ENCODE measurements at regions not wholly inside any gene's neighbourhood (a gene's known extent, or its start where the extent isn't known, plus 50 kb on each side); places are given as distances from the start of the nearest gene placed in this dataset.

DNA sequence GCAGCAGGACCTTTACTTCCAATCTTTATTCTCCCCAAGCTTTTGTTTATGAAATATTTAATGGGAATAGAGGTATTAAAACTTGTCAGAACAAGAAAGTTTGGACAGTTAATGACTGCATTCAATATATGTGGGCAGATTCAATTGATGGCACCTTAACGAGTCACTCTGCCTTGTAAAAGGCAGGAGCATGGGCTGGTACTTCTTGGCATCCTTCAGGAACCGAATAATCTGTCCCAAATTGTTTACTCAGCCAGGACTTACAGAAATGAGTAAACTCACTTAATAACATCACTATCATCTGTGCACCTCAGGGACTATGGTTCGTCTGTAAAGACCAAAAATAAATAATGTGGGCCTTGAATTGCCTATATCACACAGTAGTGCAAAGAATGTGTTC, 1280.3 kb upstream of the TMEFF2 start:
- H3K27ac ChIP-seq (ENCODE audit: low read depth in 1 of 2, low read length in 1 of 2), result no peak overlapping the region
- DNase-seq (ENCODE audit: low read depth in 6 of 9, low spot score in 9 of 9), result no peak
- no peaks in the 10 kb centered on the region for H3K36me3 ChIP-seq (ENCODE audit: control insufficient read depth in 2 of 2, insufficient read depth in 2 of 2, low read length in 1 of 2)
- WGBS, result 91% methylated on average over 3 of the region's 3 CpGs
- no peak overlapping the region for H3K4me3 ChIP-seq (ENCODE audit: low read length in 2 of 2)
- H3K9me3 ChIP-seq (ENCODE audit: control insufficient read depth in 2 of 2, insufficient read depth in 1 of 2, low read length in 1 of 2), result peaks cover 0 to 3% of the 10 kb centered on the region in 2 donors
- H3K4me1 ChIP-seq (ENCODE audit: control insufficient read depth in 2 of 2, insufficient read depth in 2 of 2, low read length in 2 of 2), result peaks cover 0 to 2% of the 10 kb centered on the region in 2 donors
- H3K27me3 ChIP-seq (ENCODE audit: control insufficient read depth in 2 of 2, insufficient read depth in 1 of 2, low read length in 1 of 2), result no peaks in the 10 kb centered on the region

DNA sequence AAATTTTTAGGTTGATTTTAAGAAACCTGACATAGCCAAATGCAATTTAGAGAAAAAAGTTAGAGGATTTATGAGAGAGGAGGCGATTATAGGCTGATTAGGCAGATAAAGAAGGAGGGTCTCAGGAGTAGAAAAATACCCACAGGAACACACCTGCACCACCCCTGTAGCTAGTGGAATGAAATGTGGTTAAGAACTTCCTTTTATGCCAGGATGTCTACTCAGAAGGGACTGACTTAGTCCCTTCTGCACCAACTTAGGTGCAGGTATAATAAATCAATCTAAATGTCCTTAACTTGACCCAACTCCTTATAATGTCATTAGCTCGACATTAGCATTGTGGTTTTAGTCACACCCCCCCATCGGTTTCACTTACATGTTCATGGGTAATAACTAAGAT, 1274.5 kb upstream of the TMEFF2 start:
- Histone ChIP-seq H3K4me3 (ENCODE audit: low read length in 2 of 2) (no peak overlapping the region), H3K36me3 (ENCODE audit: control insufficient read depth in 2 of 2, insufficient read depth in 2 of 2, low read length in 1 of 2) (no peaks in the 10 kb centered on the region), H3K27me3 (ENCODE audit: control insufficient read depth in 2 of 2, insufficient read depth in 1 of 2, low read length in 1 of 2) (no peaks in the 10 kb centered on the region), H3K27ac (ENCODE audit: low read depth in 1 of 2, low read length in 1 of 2) (no peak overlapping the region), H3K9me3 (ENCODE audit: control insufficient read depth in 2 of 2, insufficient read depth in 1 of 2, low read length in 1 of 2) (peaks cover 0 to 3% of the 10 kb centered on the region in 2 donors), H3K4me1 (ENCODE audit: control insufficient read depth in 2 of 2, insufficient read depth in 2 of 2, low read length in 2 of 2) (peaks cover 8 to 11% of the 10 kb centered on the region in 2 donors)
- 10% methylated on average over 3 of the region's 3 CpGs for WGBS
- peak in 5 of 9 donors; percentile 4 to 60 (median 28) for DNase-seq (ENCODE audit: low read depth in 6 of 9, low spot score in 9 of 9)

GRCh38 chr2:193467276-193467987, 1272.7 kb upstream of the TMEFF2 start:
- H3K36me3 ChIP-seq (ENCODE audit: control insufficient read depth in 2 of 2, insufficient read depth in 2 of 2, low read length in 1 of 2), result no peaks in the 10 kb centered on the region
- DNase-seq (ENCODE audit: low read depth in 6 of 9, low spot score in 9 of 9), result peak in 1 of 9 donors; percentile 18
- H3K4me3 ChIP-seq (ENCODE audit: low read length in 2 of 2), result no peak overlapping the region
- H3K9me3 ChIP-seq (ENCODE audit: control insufficient read depth in 2 of 2, insufficient read depth in 1 of 2, low read length in 1 of 2), result no peaks in the 10 kb centered on the region
- H3K27ac ChIP-seq (ENCODE audit: low read depth in 1 of 2, low read length in 1 of 2), result no peak overlapping the region
- H3K4me1 ChIP-seq (ENCODE audit: control insufficient read depth in 2 of 2, insufficient read depth in 2 of 2, low read length in 2 of 2), result peaks cover 8 to 11% of the 10 kb centered on the region in 2 donors
- no peaks in the 10 kb centered on the region for H3K27me3 ChIP-seq (ENCODE audit: control insufficient read depth in 2 of 2, insufficient read depth in 1 of 2, low read length in 1 of 2)

DNA sequence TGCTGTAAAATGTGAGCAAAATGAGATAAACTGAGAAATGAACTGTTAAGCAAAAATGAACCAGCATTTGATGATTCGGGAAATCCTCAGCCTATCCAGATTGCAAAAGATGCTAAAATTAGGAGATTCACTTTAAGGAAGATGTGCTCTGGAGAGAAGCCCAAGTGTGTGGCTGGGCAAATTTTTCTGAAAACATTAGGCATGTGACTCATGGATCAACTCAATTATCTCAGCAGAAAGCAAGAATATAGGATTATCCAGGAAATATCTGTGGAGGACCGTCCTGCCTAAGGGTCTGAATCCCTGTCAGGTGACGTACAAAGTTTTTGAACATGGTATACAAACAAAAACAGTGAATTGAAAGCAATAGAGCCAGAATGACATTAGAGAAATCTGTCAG, 1268.3 kb upstream of the TMEFF2 start:
- Histone ChIP-seq H3K4me1 (ENCODE audit: control insufficient read depth in 2 of 2, insufficient read depth in 2 of 2, low read length in 2 of 2) (no peaks in the 10 kb centered on the region), H3K36me3 (ENCODE audit: control insufficient read depth in 2 of 2, insufficient read depth in 2 of 2, low read length in 1 of 2) (no peaks in the 10 kb centered on the region), H3K9me3 (ENCODE audit: control insufficient read depth in 2 of 2, insufficient read depth in 1 of 2, low read length in 1 of 2) (no peaks in the 10 kb centered on the region), H3K4me3 (ENCODE audit: low read length in 2 of 2) (no peak overlapping the region), H3K27ac (ENCODE audit: low read depth in 1 of 2, low read length in 1 of 2) (no peak overlapping the region), H3K27me3 (ENCODE audit: control insufficient read depth in 2 of 2, insufficient read depth in 1 of 2, low read length in 1 of 2) (no peaks in the 10 kb centered on the region)
- no peak for DNase-seq (ENCODE audit: low read depth in 6 of 9, low spot score in 9 of 9)
- whole genome bisulfite sequencing, result 97% methylated on average over 3 of the region's 3 CpGs

- Histone ChIP-seq H3K27ac (ENCODE audit: low read depth in 1 of 2, low read length in 1 of 2) (no peak overlapping the region), H3K4me3 (ENCODE audit: low read length in 2 of 2) (no peak overlapping the region), H3K9me3 (ENCODE audit: control insufficient read depth in 2 of 2, insufficient read depth in 1 of 2, low read length in 1 of 2) (no peaks in the 10 kb centered on the region), H3K4me1 (ENCODE audit: control insufficient read depth in 2 of 2, insufficient read depth in 2 of 2, low read length in 2 of 2) (no peaks in the 10 kb centered on the region), H3K27me3 (ENCODE audit: control insufficient read depth in 2 of 2, insufficient read depth in 1 of 2, low read length in 1 of 2) (no peaks in the 10 kb centered on the region), H3K36me3 (ENCODE audit: control insufficient read depth in 2 of 2, insufficient read depth in 2 of 2, low read length in 1 of 2) (no peaks in the 10 kb centered on the region)
- no peak for DNase-seq (ENCODE audit: low read depth in 6 of 9, low spot score in 9 of 9)
- 92% methylated on average over 2 of the region's 2 CpGs for WGBS
Observed at GRCh38 chr2:193462411-193462810, 1267.7 kb upstream of the TMEFF2 start.

DNA sequence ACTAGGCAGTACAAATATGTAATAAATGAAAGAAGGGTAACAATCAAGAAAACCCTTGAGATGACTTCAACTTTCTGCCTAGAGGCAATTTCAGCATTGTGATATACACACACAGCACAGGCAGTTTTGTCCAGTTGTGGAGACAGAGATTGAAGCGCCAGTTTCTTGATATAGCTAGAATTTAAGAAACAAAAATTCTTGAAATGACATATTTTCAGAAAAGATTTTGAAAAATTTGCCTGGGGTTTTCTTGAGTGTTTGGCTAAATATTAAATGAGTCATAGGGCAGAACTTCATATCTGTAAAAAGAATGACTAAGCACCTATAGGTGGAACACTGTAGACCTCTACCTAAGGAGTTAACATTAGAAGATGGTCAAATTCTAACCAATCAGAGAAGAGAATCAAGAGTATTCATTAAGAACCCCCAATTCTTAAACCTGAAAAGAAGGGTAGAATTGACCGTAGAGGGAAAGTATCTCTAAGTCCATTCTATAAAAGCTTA, 1266.8 kb upstream of the TMEFF2 start:
- DNase-seq (ENCODE audit: low read depth in 6 of 9, low spot score in 9 of 9), result no peak
- Histone ChIP-seq H3K36me3 (ENCODE audit: control insufficient read depth in 2 of 2, insufficient read depth in 2 of 2, low read length in 1 of 2) (no peaks in the 10 kb centered on the region), H3K9me3 (ENCODE audit: control insufficient read depth in 2 of 2, insufficient read depth in 1 of 2, low read length in 1 of 2) (peaks cover 0 to under 1% of the 10 kb centered on the region in 2 donors), H3K27me3 (ENCODE audit: control insufficient read depth in 2 of 2, insufficient read depth in 1 of 2, low read length in 1 of 2) (no peaks in the 10 kb centered on the region), H3K4me3 (ENCODE audit: low read length in 2 of 2) (no peak overlapping the region), H3K4me1 (ENCODE audit: control insufficient read depth in 2 of 2, insufficient read depth in 2 of 2, low read length in 2 of 2) (no peaks in the 10 kb centered on the region), H3K27ac (ENCODE audit: low read depth in 1 of 2, low read length in 1 of 2) (no peak overlapping the region)
- WGBS, result 96% methylated on average over 2 of the region's 2 CpGs

DNA sequence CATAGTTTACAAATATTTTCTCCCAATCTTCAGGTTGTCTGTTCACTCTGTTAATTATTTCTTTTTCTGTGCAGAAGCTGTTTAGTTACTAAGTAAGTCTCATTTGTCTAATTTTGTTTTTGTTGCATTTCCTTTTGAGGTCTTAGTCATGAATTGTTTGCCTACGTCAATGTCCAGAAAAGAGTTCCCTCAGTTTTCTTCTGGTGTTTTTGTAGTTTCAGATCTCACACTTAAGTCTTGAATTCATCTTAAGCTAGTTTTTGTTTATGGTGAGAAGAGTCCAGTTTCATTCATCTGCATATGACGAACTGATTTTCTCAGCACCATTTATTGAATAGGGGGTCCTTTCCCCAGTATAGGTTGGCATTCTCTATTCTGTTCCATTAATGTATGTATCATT, 1252.2 kb upstream of the TMEFF2 start:
- Histone ChIP-seq H3K4me3 (ENCODE audit: low read length in 2 of 2) (no peak overlapping the region), H3K27ac (ENCODE audit: low read depth in 1 of 2, low read length in 1 of 2) (no peak overlapping the region), H3K36me3 (ENCODE audit: control insufficient read depth in 2 of 2, insufficient read depth in 2 of 2, low read length in 1 of 2) (no peaks in the 10 kb centered on the region), H3K9me3 (ENCODE audit: control insufficient read depth in 2 of 2, insufficient read depth in 1 of 2, low read length in 1 of 2) (no peaks in the 10 kb centered on the region), H3K27me3 (ENCODE audit: control insufficient read depth in 2 of 2, insufficient read depth in 1 of 2, low read length in 1 of 2) (no peaks in the 10 kb centered on the region), H3K4me1 (ENCODE audit: control insufficient read depth in 2 of 2, insufficient read depth in 2 of 2, low read length in 2 of 2) (no peaks in the 10 kb centered on the region)
- 98% methylated on average over 2 of the region's 2 CpGs for WGBS
- DNase-seq (ENCODE audit: low read depth in 6 of 9, low spot score in 9 of 9), result no peak

DNA sequence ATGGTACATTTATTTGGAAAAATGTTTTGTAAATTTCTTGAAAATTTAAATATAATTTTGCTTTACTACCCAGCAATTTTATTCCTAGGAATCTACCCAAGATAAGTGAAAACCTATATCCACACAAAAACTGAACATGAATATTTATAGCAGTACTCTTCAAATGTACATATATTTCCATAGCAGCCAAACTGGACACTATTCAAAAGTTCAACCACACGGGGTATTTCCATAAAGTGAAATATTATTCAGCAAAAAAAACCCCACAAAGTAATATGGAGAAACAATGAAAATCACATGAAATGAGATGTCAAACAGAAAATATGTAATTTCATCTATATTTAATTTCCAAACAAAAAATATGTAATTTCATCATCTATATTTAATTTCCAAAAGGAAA, 1247.6 kb upstream of the TMEFF2 start:
- DNase-seq (ENCODE audit: low read depth in 6 of 9, low spot score in 9 of 9), result no peak
- Histone ChIP-seq H3K36me3 (ENCODE audit: control insufficient read depth in 2 of 2, insufficient read depth in 2 of 2, low read length in 1 of 2) (no peaks in the 10 kb centered on the region), H3K9me3 (ENCODE audit: control insufficient read depth in 2 of 2, insufficient read depth in 1 of 2, low read length in 1 of 2) (no peaks in the 10 kb centered on the region), H3K27me3 (ENCODE audit: control insufficient read depth in 2 of 2, insufficient read depth in 1 of 2, low read length in 1 of 2) (no peaks in the 10 kb centered on the region), H3K4me3 (ENCODE audit: low read length in 2 of 2) (no peak overlapping the region), H3K4me1 (ENCODE audit: control insufficient read depth in 2 of 2, insufficient read depth in 2 of 2, low read length in 2 of 2) (no peaks in the 10 kb centered on the region), H3K27ac (ENCODE audit: low read depth in 1 of 2, low read length in 1 of 2) (no peak overlapping the region)
- 87% methylated on average over 1 of the region's 1 CpG for WGBS

DNA sequence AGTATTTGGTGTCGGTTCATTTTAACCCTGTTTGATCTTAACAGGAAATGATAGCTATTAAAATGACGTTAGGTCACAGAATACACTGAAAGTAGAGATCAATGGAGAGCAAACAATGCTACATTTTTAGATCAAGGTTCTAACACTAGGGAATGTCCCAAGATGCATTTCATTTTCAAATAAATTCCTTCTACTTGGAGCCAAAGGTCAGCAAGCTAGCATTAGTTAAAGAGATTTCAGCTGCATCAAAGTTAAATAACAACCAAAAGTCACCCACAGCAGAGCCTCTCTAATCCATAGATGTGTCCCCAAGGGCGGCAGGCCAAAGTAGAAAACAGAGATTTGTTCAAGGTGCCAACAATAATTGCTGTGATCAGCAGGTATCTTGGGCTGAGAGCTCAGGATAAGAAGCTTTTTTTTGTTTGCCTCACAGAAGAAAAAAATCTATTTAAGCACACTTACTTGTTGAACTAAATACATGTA, 1233.6 kb upstream of the TMEFF2 start:
- Histone ChIP-seq H3K4me1 (ENCODE audit: control insufficient read depth in 2 of 2, insufficient read depth in 2 of 2, low read length in 2 of 2) (no peaks in the 10 kb centered on the region), H3K9me3 (ENCODE audit: control insufficient read depth in 2 of 2, insufficient read depth in 1 of 2, low read length in 1 of 2) (no peaks in the 10 kb centered on the region), H3K27ac (ENCODE audit: low read depth in 1 of 2, low read length in 1 of 2) (no peak overlapping the region), H3K4me3 (ENCODE audit: low read length in 2 of 2) (no peak overlapping the region), H3K36me3 (ENCODE audit: control insufficient read depth in 2 of 2, insufficient read depth in 2 of 2, low read length in 1 of 2) (no peaks in the 10 kb centered on the region), H3K27me3 (ENCODE audit: control insufficient read depth in 2 of 2, insufficient read depth in 1 of 2, low read length in 1 of 2) (no peaks in the 10 kb centered on the region)
- no peak for DNase-seq (ENCODE audit: low read depth in 6 of 9, low spot score in 9 of 9)
- WGBS, result 95% methylated on average over 3 of the region's 3 CpGs

All from thymus (tissue), 11 donors.